ENCODE measurements at regions not wholly inside any gene's neighbourhood (a gene's known extent, or its start where the extent isn't known, plus 50 kb on each side); places are given as distances from the start of the nearest gene placed in this dataset.
"Not testable (repeated sequence)": the region's sequence is repeated elsewhere in the genome, so short reads cannot be mapped to it uniquely, and the experiment has no call there.

DNA sequence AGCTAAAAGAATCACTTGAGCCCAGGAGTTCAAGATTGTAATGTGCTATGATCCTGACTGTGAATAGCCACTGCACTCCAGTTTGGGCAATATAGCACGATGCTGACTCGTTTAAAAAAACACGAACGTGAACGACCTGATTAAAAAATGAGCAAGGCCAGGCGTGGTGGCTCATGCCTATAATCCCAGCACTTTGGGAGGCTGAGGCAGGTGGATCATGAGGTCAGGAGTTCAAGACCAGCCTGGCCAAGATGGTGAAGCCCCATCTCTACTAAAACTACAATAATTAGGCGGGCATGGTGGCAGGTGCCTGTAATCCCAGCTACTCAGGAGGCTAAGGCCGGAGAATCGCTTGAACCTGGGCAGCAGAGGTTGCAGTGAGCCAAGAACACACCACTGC, 58.6 kb upstream of the NCOA3 start:
- not testable (repeated sequence) for DNase-seq

GRCh38 chr20:47444584-47444983, 57.1 kb upstream of the NCOA3 start:
- DNase-seq, result no peak

- DNase-seq, result no peak
Observed at GRCh38 chr20:47445291-47445690, 56.4 kb upstream of the NCOA3 start.

DNA sequence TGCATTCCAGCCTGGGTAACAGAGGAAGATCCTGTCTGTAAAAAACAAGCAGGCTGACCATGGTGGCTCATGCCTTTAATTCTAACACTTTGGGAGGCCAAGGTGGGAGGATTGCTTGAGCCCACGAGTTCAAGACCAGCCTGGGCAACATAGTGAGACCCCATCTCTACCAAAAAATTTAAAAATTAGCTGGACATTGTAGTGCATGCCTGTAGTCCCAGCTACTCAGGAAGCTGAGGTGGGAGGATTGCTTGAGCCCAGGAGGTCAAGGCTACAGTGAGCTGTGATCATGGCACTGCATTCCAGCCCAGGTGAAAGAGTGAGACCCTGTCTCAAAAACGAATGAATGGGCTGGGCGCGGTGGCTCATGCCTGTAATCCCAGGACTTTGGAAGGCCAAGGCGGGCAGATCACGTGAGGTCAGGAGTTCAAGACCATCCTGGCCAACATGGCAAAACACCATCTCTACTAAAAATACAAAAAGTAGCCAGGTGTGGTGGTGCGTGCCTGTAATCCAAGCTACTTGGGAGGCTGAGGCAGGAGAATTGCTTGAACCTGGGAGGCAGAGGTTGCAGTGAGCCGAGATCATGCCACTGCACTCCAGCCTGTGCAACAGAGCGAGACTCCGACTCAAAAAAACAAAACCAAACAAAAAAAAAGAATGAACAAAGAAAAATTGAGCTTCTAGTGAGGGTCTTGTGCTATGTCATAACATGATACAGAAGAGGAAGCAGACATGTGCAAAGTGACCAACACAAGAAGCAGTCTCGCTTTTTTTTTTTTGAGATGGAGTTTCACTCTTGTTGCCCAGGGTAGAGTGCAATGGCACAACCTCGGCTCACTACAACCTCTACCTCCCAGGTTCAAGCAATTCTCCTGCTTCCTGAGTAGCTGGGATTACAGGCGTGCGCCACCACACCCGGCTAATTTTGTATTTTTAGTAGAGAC, 54.1 kb upstream of the NCOA3 start:
- DNase-seq, result not testable (repeated sequence)

DNA sequence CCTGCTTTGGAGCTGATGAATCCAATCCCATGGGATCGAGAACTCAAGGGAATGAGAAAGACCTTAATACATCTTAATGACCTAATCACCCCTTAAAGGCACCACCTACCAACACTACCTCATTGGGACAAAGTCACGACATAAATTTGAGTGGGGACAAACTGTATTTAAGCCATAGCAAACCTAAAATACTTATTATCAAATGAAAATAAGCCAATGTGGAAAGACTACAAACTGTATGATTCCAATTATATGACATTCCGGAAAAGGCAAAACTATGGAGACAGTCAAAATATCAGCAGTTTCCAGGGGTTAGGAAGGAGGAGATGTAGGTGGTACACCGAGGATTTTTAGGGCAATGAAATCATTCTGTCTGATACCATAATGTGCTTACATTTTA, 53.3 kb upstream of the NCOA3 start:
- DNase-seq, result no peak

DNA sequence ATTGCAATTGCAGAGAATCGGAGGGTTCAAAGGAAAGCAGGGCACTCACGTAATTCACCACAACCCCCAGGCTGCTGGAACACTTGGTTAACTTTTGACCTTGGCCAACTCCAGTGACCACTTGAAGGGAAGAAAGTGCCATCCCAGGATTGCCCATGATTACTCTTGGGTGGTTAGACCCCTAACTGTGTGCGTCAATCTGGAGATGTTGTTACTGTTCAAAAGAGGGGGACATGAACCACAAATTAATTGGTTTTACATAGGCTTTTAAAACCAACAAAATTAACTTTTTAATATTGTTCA, 50.1 kb upstream of the NCOA3 start:
- DNase-seq, result no peak
